C4-2B (cell line): ENCODE measurements at regions not wholly inside any gene's neighbourhood (a gene's known extent, or its start where the extent isn't known, plus 50 kb on each side); places are given as distances from the start of the nearest gene placed in this dataset.

Experiments
- ZFX ChIP-seq: fragments of 450-650 bp; IDR thresholded peaks from 2 replicates; pipeline ENCODE4 v1.6.1; 2017
- TF ChIP-seq, protein P1 (sequence below): fragments of 450-650 bp; conservative IDR thresholded peaks from 2 replicates; pipeline ENCODE4 v1.5.1; 2017; ENCODE audit warnings: mild to moderate bottlenecking

DNA sequence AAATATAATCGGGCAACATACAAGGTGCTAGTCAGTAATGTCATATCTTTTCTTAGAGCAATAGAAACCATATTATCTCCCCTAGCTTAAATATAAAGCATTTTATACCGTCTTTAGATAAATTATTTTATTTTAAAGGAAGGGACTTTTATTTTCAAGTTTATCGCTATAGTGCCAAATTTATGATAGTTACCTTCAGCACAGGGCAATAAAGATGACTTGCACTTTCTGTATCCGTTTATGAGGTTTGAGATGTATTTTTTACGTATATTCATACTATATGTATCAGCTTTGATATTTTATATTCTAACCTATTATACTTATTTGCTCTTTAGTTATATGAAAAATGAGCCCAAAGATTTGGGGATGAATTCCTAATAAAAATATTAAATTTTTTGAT lies 61.6 kb upstream of the CARD18 start:
- TF ChIP-seq, protein P1, sequence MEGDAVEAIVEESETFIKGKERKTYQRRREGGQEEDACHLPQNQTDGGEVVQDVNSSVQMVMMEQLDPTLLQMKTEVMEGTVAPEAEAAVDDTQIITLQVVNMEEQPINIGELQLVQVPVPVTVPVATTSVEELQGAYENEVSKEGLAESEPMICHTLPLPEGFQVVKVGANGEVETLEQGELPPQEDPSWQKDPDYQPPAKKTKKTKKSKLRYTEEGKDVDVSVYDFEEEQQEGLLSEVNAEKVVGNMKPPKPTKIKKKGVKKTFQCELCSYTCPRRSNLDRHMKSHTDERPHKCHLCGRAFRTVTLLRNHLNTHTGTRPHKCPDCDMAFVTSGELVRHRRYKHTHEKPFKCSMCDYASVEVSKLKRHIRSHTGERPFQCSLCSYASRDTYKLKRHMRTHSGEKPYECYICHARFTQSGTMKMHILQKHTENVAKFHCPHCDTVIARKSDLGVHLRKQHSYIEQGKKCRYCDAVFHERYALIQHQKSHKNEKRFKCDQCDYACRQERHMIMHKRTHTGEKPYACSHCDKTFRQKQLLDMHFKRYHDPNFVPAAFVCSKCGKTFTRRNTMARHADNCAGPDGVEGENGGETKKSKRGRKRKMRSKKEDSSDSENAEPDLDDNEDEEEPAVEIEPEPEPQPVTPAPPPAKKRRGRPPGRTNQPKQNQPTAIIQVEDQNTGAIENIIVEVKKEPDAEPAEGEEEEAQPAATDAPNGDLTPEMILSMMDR = no peak
- TF ChIP-seq ZFX = no peak
